HT1080 (cell line): ENCODE measurements at regions not wholly inside any gene's neighbourhood (a gene's known extent, or its start where the extent isn't known, plus 50 kb on each side); places are given as distances from the start of the nearest gene placed in this dataset. TPM values are rescaled to one million over a fixed set of nuclear protein-coding genes. Genes with fewer than 3 reads are reported as not detected.

Experiments used
- small RNA-seq: library from RNA; depleted of rRNA; stranded (forward); fragments of <200 nt; gene quantifications from one replicate; pipeline ENCODE3, GENCODE V24; 2014

Small RNA genes lying in the stretch of these regions (small RNA-seq; reads per million reads assigned to genes)
- gene AC079598.2: not detected
- gene AC079598.3: not detected
- gene AC079598.4: not detected
- not detected for gene CYCSP30
